ENCODE measurements at regions not wholly inside any gene's neighbourhood (a gene's known extent, or its start where the extent isn't known, plus 50 kb on each side); places are given as distances from the start of the nearest gene placed in this dataset.

DNA sequence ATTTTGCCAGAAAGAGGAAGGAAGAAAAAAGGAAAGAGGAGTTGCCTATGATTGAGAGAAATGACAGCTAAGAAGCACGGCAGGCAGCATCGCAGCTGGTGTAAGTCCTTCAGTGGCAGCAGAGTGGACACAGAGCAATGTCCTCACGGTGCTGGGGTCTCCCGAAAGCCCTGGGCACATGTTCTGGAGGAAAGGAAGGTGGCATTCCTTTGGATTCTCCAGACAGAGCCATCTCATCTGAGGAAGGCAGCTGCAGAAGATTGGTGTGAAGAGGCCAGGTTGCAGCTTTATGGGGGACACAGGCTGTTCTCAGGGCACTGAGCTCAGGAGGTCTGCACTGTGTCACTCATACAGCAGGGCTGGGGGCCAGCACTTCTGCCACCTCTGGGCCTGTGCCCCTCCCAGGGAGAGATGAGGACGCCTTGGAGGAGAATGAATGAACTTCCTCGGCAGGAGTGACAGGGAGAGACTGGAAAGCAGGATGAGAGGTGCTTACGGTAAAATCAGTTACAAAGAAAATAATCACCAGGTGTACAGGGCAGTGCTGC is 252.0 kb upstream of the MYT1L start:
- POLR2A ChIA-PET, result no interaction called here
- in situ Hi-C loops (cut with MboI), result no loop called here
- WGBS (ENCODE audit: insufficient coverage, insufficient replicate concordance, low lambda C conversion rate, missing lambda C conversion rate), result 39% methylated on average over 7 of the region's 7 CpGs

More for the DNA sequence above, 252.0 kb upstream of the MYT1L start:
- no TSS peak for BruUV-seq (replicated peaks)
- Histone ChIP-seq H3K27me3 (replicated peaks in 1 of 2; ENCODE audit: control insufficient read depth in 2 of 2, insufficient read depth in 2 of 2, low read length in 1 of 2) (no peaks in the 10 kb centered on the region), H3K4me2 (ENCODE audit: control insufficient read depth, insufficient read depth) (no peak overlapping the region), H3K4me3 (no peak overlapping the region), H3K36me3 (ENCODE audit: control insufficient read depth in 2 of 2, insufficient read depth in 2 of 2, low read length in 1 of 2) (no peaks in the 10 kb centered on the region), H3K9me3 (replicated peaks; ENCODE audit: control insufficient read depth, insufficient read depth, low read length) (no peaks in the 10 kb centered on the region), H4K20me1 (ENCODE audit: control insufficient read depth, insufficient read depth) (no peaks in the 10 kb centered on the region), H3K9ac (ENCODE audit: control insufficient read depth, insufficient read depth, low read length) (no peak overlapping the region), H2AFZ (ENCODE audit: control insufficient read depth, low read depth, low read length) (no peak overlapping the region), H3K4me1 (ENCODE audit: control insufficient read depth, insufficient read depth, low read length) (no peaks in the 10 kb centered on the region), H3K27ac (ENCODE audit: control insufficient read depth, insufficient read depth) (no peak overlapping the region), H3K79me2 (ENCODE audit: control insufficient read depth, insufficient read depth, low read length) (no peaks in the 10 kb centered on the region)
- ChIA-PET CTCF (no interaction called here), RAD21 (ENCODE audit: unreplicated experiment) (no interaction called here), SMC1A (ENCODE audit: uncharacterized antibody, unreplicated experiment) (no interaction called here)
- TF ChIP-seq, protein P1, sequence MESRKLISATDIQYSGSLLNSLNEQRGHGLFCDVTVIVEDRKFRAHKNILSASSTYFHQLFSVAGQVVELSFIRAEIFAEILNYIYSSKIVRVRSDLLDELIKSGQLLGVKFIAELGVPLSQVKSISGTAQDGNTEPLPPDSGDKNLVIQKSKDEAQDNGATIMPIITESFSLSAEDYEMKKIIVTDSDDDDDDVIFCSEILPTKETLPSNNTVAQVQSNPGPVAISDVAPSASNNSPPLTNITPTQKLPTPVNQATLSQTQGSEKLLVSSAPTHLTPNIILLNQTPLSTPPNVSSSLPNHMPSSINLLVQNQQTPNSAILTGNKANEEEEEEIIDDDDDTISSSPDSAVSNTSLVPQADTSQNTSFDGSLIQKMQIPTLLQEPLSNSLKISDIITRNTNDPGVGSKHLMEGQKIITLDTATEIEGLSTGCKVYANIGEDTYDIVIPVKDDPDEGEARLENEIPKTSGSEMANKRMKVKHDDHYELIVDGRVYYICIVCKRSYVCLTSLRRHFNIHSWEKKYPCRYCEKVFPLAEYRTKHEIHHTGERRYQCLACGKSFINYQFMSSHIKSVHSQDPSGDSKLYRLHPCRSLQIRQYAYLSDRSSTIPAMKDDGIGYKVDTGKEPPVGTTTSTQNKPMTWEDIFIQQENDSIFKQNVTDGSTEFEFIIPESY (IDR thresholded peaks at IDR 0.05), result no peak
- no peak for TF ChIP-seq SUPT20H (IDR thresholded peaks at IDR 0.05; ENCODE audit: borderline replicate concordance, control insufficient read depth, low read depth, low read length)
- TF ChIP-seq EP300 (IDR thresholded peaks at IDR 0.05; ENCODE audit: borderline replicate concordance in 1 of 2, control insufficient read depth in 1 of 2, low read depth in 2 of 2, low read length in 2 of 2), result no peak
- TF ChIP-seq POU2F2 (IDR thresholded peaks at IDR 0.05; ENCODE audit: borderline replicate concordance, low read depth, low read length), result no peak
- no peak for TF ChIP-seq CBX3 (IDR thresholded peaks at IDR 0.05; ENCODE audit: borderline replicate concordance, low read depth)
- no peak for TF ChIP-seq POLR2A (IDR thresholded peaks at IDR 0.05; ENCODE audit: low read depth, low read length)
- TF ChIP-seq, protein P2, sequence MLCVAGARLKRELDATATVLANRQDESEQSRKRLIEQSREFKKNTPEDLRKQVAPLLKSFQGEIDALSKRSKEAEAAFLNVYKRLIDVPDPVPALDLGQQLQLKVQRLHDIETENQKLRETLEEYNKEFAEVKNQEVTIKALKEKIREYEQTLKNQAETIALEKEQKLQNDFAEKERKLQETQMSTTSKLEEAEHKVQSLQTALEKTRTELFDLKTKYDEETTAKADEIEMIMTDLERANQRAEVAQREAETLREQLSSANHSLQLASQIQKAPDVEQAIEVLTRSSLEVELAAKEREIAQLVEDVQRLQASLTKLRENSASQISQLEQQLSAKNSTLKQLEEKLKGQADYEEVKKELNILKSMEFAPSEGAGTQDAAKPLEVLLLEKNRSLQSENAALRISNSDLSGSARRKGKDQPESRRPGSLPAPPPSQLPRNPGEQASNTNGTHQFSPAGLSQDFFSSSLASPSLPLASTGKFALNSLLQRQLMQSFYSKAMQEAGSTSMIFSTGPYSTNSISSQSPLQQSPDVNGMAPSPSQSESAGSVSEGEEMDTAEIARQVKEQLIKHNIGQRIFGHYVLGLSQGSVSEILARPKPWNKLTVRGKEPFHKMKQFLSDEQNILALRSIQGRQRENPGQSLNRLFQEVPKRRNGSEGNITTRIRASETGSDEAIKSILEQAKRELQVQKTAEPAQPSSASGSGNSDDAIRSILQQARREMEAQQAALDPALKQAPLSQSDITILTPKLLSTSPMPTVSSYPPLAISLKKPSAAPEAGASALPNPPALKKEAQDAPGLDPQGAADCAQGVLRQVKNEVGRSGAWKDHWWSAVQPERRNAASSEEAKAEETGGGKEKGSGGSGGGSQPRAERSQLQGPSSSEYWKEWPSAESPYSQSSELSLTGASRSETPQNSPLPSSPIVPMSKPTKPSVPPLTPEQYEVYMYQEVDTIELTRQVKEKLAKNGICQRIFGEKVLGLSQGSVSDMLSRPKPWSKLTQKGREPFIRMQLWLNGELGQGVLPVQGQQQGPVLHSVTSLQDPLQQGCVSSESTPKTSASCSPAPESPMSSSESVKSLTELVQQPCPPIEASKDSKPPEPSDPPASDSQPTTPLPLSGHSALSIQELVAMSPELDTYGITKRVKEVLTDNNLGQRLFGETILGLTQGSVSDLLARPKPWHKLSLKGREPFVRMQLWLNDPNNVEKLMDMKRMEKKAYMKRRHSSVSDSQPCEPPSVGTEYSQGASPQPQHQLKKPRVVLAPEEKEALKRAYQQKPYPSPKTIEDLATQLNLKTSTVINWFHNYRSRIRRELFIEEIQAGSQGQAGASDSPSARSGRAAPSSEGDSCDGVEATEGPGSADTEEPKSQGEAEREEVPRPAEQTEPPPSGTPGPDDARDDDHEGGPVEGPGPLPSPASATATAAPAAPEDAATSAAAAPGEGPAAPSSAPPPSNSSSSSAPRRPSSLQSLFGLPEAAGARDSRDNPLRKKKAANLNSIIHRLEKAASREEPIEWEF (IDR thresholded peaks at IDR 0.05; ENCODE audit: insufficient replicate concordance, low read depth, low read length), result no peak
- no peak for TF ChIP-seq SREBF2 (IDR thresholded peaks at IDR 0.05; ENCODE audit: low read length)
- TF ChIP-seq MTA3 (IDR thresholded peaks at IDR 0.05; ENCODE audit: borderline replicate concordance, low read length), result no peak
- TF ChIP-seq IKZF1 (conservative IDR thresholded peaks at IDR 0.05), result no peak
- ATAC-seq (no peak), DNase-seq (ENCODE audit: low read depth, low spot score) (no peak), FAIRE-seq (no peak)
- intact Hi-C loops (cut with micrococcal nuclease; ENCODE audit: unreplicated experiment), result no loop called here

Measured in GM12878 (cell line).